ENCODE measurements at regions not wholly inside any gene's neighbourhood (a gene's known extent, or its start where the extent isn't known, plus 50 kb on each side); places are given as distances from the start of the nearest gene placed in this dataset.

DNA sequence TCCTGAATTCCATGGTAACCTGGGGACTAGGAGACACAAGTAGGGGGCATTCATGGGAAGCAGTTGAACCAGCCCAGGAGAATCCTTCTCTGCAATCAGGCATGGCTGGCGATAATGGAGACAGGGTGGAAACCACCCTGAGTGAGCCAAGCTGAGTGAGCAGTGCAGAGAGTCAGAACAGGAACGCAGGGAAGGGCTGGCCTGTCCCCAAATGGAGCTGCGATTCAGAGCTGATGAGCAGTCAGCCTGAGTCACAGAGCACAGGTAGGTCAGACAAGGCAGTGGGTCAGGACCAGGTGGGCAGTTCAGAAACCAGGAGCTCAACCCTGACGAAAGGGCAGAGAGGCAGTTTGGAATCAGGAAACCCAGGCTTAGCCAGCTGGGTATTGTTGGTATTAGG lies 129.0 kb downstream of the BTC start:
- no peak for TF ChIP-seq EZH2 (IDR thresholded peaks at IDR 0.05; ENCODE audit: insufficient read depth, low read length)
- TF ChIP-seq, protein P1, sequence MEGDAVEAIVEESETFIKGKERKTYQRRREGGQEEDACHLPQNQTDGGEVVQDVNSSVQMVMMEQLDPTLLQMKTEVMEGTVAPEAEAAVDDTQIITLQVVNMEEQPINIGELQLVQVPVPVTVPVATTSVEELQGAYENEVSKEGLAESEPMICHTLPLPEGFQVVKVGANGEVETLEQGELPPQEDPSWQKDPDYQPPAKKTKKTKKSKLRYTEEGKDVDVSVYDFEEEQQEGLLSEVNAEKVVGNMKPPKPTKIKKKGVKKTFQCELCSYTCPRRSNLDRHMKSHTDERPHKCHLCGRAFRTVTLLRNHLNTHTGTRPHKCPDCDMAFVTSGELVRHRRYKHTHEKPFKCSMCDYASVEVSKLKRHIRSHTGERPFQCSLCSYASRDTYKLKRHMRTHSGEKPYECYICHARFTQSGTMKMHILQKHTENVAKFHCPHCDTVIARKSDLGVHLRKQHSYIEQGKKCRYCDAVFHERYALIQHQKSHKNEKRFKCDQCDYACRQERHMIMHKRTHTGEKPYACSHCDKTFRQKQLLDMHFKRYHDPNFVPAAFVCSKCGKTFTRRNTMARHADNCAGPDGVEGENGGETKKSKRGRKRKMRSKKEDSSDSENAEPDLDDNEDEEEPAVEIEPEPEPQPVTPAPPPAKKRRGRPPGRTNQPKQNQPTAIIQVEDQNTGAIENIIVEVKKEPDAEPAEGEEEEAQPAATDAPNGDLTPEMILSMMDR (IDR thresholded peaks at IDR 0.05; ENCODE audit: insufficient read depth, low read depth, low read length), result no peak
